SU-DHL-6 (cell line): ENCODE measurements at regions not wholly inside any gene's neighbourhood (a gene's known extent, or its start where the extent isn't known, plus 50 kb on each side); places are given as distances from the start of the nearest gene placed in this dataset.

ENCODE experiments used
- CTCF ChIP-seq: fragments of 200-600 bp; sonication (generic); IDR thresholded peaks from one replicate; pipeline ENCODE4 v1.5.1; 2017; ENCODE audit warnings: antibody characterized with exemption, mild to moderate bottlenecking, low read length, moderate library complexity; ENCODE audit not compliant: insufficient read depth, poor library complexity, severe bottlenecking
- EZH2phosphoT487 ChIP-seq: fragments of 200-600 bp; sonication (generic), shearing (Covaris generic); conservative IDR thresholded peaks from 2 replicates; pipeline ENCODE4 v1.6.1; 2018; ENCODE audit warnings: mild to moderate bottlenecking, antibody characterized with exemption, low read length, moderate library complexity, mixed read lengths

- no peak for TF ChIP-seq CTCF
- TF ChIP-seq EZH2phosphoT487: no peak
These were observed 214.8 kb downstream of the KLF6 start for GRCh38 chr10:3570131-3570729.
